ENCODE measurements at regions not wholly inside any gene's neighbourhood (a gene's known extent, or its start where the extent isn't known, plus 50 kb on each side); places are given as distances from the start of the nearest gene placed in this dataset.

GRCh38 chr1:95685081-95685480, 451.1 kb downstream of the RWDD3 start:
- Mint-ChIP-seq H3K36me3 (ENCODE audit: insufficient read depth) (no peaks in the 10 kb centered on the region), H3K4me1 (no peaks in the 10 kb centered on the region), H3K27me3 (no peaks in the 10 kb centered on the region), H3K9me3 (peaks cover 7% of the 10 kb centered on the region), H3K4me3 (no peak overlapping the region), H3K27ac (ENCODE audit: low read depth) (no peak overlapping the region)
- ATAC-seq (replicated peaks; ENCODE audit: extremely low read depth, poor library complexity, severe bottlenecking), result no peak
- no peak for DNase-seq (ENCODE audit: low spot score in 2 of 2)

- DNase-seq (ENCODE audit: low spot score in 2 of 2) (no peak), ATAC-seq (replicated peaks; ENCODE audit: extremely low read depth, poor library complexity, severe bottlenecking) (no peak)
- Mint-ChIP-seq H3K27ac (ENCODE audit: low read depth) (no peak overlapping the region), H3K4me3 (no peak overlapping the region), H3K36me3 (ENCODE audit: insufficient read depth) (no peaks in the 10 kb centered on the region), H3K9me3 (peaks cover 12% of the 10 kb centered on the region), H3K4me1 (no peaks in the 10 kb centered on the region), H3K27me3 (no peaks in the 10 kb centered on the region)
Observed at GRCh38 chr1:95686217-95686616, 452.2 kb downstream of the RWDD3 start.

DNA sequence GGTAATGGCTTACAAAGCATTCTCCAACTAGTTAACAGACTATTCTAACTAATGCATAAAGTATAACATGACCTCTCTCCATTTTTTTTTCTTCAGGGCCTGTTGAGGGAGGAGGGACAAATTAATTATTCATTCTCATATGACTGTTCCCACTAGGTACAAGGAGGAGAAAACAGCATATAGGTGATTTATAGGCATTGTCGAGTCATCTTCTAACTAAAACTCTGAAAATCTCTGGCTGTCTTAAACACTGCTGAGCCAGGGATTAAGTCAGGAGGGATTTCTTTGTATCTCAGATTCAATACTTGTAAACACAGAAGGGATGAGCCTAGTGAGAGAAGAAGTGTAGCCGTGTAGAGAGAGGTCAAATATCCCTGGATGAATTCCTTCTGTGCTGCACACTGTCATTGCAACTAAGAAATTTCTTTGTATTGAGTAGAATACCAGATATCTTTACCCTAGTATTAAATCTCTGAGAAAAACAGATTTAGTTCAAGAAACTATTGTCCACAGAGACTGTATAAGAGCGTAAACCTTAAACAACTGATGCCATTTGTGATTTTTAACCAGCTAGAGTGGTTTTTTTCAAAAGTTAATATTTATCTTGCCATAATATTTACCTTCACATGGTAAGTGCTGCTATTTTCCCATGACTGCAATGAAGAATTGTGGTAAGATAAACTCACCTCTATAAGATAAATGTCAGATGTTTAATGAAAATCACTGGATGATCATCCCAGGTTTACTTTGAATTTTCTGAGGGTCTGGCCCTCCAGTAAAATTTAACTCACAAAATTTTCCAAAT, 465.3 kb downstream of the RWDD3 start:
- H3K36me3 Mint-ChIP-seq (ENCODE audit: insufficient read depth), result no peaks in the 10 kb centered on the region
- no peak overlapping the region for H3K27ac Mint-ChIP-seq (ENCODE audit: low read depth)
- ATAC-seq (replicated peaks; ENCODE audit: extremely low read depth, poor library complexity, severe bottlenecking), result no peak
- DNase-seq (ENCODE audit: low spot score in 2 of 2), result no peak
- peaks cover 22% of the 10 kb centered on the region for H3K9me3 Mint-ChIP-seq
- no peaks in the 10 kb centered on the region for H3K27me3 Mint-ChIP-seq
- no peak overlapping the region for H3K4me3 Mint-ChIP-seq
- no peaks in the 10 kb centered on the region for H3K4me1 Mint-ChIP-seq

DNA sequence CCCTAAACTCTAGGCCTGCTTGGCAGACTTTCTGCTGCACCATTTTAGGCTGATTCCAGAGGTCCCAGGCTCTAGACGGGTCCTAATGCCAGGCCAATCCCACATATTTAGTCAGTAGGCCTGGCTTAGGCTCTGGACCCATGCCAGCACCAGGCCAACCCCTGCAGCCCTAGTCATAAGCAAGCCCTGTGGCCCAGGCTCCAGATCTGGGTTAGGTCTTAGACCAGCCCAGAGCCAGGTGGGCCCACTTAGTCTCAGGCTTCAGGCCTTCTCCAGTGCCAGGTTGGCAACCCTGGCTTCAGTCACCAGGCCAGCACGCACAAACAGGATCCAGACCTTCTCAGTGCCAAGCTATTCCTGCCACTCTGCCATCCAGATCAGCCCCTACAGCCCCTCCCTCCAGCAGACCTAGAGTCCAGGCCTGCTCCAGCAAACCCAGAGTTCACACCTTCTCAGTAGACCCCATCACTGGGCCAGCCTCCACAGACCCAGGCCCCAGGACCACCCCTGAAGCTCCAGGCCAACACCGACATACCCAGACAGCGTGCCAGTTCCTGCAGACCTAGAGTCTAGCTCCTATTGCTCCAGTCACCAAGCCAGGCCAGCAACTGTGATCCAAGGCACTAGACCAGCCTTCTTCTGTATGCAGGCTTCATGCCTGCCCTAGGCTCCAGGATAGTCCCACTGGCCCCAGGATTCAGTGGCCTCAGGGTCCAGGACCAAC, 467.6 kb downstream of the RWDD3 start:
- DNase-seq (ENCODE audit: low spot score in 2 of 2) (no peak), ATAC-seq (replicated peaks; ENCODE audit: extremely low read depth, poor library complexity, severe bottlenecking) (no peak)
- Mint-ChIP-seq H3K4me3 (no peak overlapping the region), H3K4me1 (no peaks in the 10 kb centered on the region), H3K36me3 (ENCODE audit: insufficient read depth) (no peaks in the 10 kb centered on the region), H3K9me3 (peaks cover 21% of the 10 kb centered on the region), H3K27me3 (no peaks in the 10 kb centered on the region), H3K27ac (ENCODE audit: low read depth) (no peak overlapping the region)

DNA sequence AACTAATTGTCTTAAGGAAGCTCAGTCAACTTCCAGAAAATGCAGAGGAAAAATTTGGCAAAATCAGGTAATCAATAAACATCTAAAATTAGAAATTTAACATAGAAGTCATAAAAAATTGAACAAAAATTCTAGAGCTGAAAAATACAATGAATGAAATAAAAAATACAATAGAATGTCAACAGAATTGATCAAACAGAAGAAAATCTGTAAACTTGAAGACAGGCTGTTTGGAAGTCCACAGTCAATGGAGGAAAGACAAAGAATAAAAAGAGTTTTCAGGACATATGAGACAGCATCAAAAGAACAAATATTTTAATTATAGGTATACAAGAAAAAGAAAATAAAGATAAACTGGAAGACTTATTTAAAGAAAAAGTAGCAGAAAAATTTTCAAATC, 469.0 kb downstream of the RWDD3 start:
- H3K4me1 Mint-ChIP-seq, result no peaks in the 10 kb centered on the region
- no peak overlapping the region for H3K27ac Mint-ChIP-seq (ENCODE audit: low read depth)
- no peaks in the 10 kb centered on the region for H3K27me3 Mint-ChIP-seq
- H3K36me3 Mint-ChIP-seq (ENCODE audit: insufficient read depth), result no peaks in the 10 kb centered on the region
- no peak overlapping the region for H3K4me3 Mint-ChIP-seq
- H3K9me3 Mint-ChIP-seq, result peaks cover 26% of the 10 kb centered on the region
- ATAC-seq (replicated peaks; ENCODE audit: extremely low read depth, poor library complexity, severe bottlenecking) (no peak), DNase-seq (ENCODE audit: low spot score in 2 of 2) (no peak)

GRCh38 chr1:95716097-95716496, 482.1 kb downstream of the RWDD3 start:
- Mint-ChIP-seq H3K27me3 (no peaks in the 10 kb centered on the region), H3K36me3 (ENCODE audit: insufficient read depth) (no peaks in the 10 kb centered on the region), H3K4me1 (no peaks in the 10 kb centered on the region), H3K9me3 (no peaks in the 10 kb centered on the region), H3K4me3 (no peak overlapping the region), H3K27ac (ENCODE audit: low read depth) (no peak overlapping the region)
- DNase-seq (ENCODE audit: low spot score in 2 of 2) (no peak), ATAC-seq (replicated peaks; ENCODE audit: extremely low read depth, poor library complexity, severe bottlenecking) (no peak)

DNA sequence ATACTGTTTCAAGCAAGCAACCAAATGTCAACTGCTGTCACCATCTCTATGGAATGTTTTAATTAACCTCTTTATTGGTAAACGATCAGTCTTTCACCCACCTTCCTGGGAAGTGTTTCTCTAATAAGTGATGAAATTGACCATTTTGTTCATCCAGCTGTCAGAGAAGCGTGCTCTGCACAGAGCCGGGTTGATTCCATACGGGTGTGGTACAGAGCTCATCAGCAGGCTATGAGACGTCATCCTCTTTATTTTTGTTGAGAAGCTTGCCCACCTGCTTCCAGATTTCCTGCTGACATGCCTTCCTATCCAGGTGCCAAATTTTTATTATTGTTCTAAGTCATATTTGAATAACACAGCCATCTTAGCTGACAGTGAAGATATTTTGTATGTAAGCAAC, 482.5 kb downstream of the RWDD3 start:
- no peaks in the 10 kb centered on the region for H3K9me3 Mint-ChIP-seq
- no peaks in the 10 kb centered on the region for H3K4me1 Mint-ChIP-seq
- H3K36me3 Mint-ChIP-seq (ENCODE audit: insufficient read depth), result no peaks in the 10 kb centered on the region
- no peak overlapping the region for H3K4me3 Mint-ChIP-seq
- H3K27me3 Mint-ChIP-seq, result no peaks in the 10 kb centered on the region
- ATAC-seq (replicated peaks; ENCODE audit: extremely low read depth, poor library complexity, severe bottlenecking), result no peak
- DNase-seq (ENCODE audit: low spot score in 2 of 2), result no peak
- no peak overlapping the region for H3K27ac Mint-ChIP-seq (ENCODE audit: low read depth)

DNA sequence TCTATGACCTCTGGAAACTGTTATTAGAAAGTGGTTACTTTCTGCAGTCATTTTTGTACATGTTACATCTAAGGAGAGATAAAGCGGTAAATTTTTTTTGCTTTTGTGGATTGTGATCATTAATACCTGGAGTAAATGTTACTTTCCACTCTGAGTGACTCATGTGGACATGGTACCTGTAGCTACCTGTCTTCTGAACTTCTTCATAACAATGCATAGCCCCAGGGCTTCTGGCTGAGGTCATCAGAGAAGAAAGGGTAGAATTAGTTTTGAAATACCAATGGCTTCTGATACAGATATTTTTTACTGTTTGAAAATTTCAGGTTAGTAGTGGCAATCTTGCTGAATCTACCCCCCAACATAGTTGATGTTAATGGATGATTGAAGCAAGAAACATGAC, 489.3 kb downstream of the RWDD3 start:
- Mint-ChIP-seq H3K4me1 (no peaks in the 10 kb centered on the region), H3K27ac (ENCODE audit: low read depth) (no peak overlapping the region), H3K9me3 (peaks cover 12% of the 10 kb centered on the region), H3K4me3 (no peak overlapping the region), H3K27me3 (no peaks in the 10 kb centered on the region), H3K36me3 (ENCODE audit: insufficient read depth) (no peaks in the 10 kb centered on the region)
- DNase-seq (ENCODE audit: low spot score in 2 of 2) (no peak), ATAC-seq (replicated peaks; ENCODE audit: extremely low read depth, poor library complexity, severe bottlenecking) (no peak)

DNA sequence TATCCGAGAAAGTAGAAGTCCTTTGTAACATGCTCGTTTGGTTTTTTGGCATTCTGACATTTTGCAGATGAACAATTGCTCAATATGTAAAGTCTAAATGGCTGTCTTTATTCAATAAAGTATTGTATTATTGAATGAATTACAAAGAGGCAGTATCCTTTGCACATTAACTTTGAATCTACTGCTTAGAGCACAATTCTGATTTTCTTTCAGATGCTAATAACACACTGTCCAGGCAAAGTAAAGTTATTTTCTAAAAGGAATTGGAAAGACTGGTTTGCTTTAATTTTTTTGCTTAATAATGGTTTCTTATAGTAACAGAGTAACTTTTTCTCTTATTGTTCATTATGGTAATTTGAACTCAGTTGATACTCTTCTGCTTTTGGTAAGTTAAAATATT, 494.8 kb downstream of the RWDD3 start:
- Mint-ChIP-seq H3K4me3 (no peak overlapping the region), H3K4me1 (no peaks in the 10 kb centered on the region), H3K9me3 (peaks cover 27% of the 10 kb centered on the region), H3K27ac (ENCODE audit: low read depth) (no peak overlapping the region), H3K27me3 (no peaks in the 10 kb centered on the region), H3K36me3 (ENCODE audit: insufficient read depth) (no peaks in the 10 kb centered on the region)
- DNase-seq (ENCODE audit: low spot score in 2 of 2) (no peak), ATAC-seq (replicated peaks; ENCODE audit: extremely low read depth, poor library complexity, severe bottlenecking) (no peak)

DNA sequence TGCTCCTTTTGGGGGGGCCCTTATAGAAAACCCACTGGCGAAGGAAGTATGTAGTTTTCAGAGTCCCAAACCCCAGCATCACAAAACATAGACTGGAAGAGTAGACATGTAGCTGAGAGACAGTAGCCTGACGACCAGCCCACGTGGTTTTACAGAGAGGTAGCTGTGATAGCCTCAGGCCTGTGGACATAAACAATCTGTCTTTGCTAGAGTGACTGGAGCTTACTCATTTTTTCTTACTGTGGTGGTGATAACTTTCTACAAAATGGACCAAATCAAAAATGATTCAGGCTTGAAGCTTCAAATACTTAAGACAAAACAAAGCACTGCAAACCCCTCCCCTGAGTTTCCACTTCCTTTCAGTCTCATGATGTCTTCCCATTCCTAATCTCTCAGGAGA, 497.0 kb downstream of the RWDD3 start:
- ATAC-seq (replicated peaks; ENCODE audit: extremely low read depth, poor library complexity, severe bottlenecking), result no peak
- Mint-ChIP-seq H3K4me1 (no peaks in the 10 kb centered on the region), H3K27ac (ENCODE audit: low read depth) (no peak overlapping the region), H3K36me3 (ENCODE audit: insufficient read depth) (no peaks in the 10 kb centered on the region), H3K27me3 (no peaks in the 10 kb centered on the region), H3K4me3 (no peak overlapping the region), H3K9me3 (peaks cover 30% of the 10 kb centered on the region)
- DNase-seq (ENCODE audit: low spot score in 2 of 2), result no peak

- Mint-ChIP-seq H3K27me3 (no peaks in the 10 kb centered on the region), H3K36me3 (ENCODE audit: insufficient read depth) (no peaks in the 10 kb centered on the region), H3K4me1 (no peaks in the 10 kb centered on the region), H3K4me3 (no peak overlapping the region), H3K9me3 (peaks cover 30% of the 10 kb centered on the region), H3K27ac (ENCODE audit: low read depth) (no peak overlapping the region)
- no peak for ATAC-seq (replicated peaks; ENCODE audit: extremely low read depth, poor library complexity, severe bottlenecking)
- DNase-seq (ENCODE audit: low spot score in 2 of 2), result no peak
Observed at GRCh38 chr1:95731466-95731865, 497.5 kb downstream of the RWDD3 start.

DNA sequence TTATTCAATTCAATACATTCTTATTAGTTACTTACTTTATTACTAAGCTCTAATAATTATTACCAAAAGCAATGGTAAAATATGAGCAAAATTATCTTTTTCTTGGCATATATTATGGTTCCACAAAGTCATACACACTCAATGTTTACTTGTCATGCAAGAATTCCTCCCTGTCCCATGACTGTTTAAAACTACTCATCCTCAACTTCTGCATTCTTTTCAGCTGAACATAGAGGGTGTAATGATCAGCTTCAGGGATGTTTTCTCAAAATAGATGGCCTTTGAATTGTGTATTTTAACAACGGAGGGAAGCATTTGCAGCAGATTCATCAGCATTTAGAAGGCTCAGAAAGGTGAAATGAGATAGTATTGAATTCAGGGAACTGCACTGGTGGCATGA, 499.0 kb downstream of the RWDD3 start:
- no peaks in the 10 kb centered on the region for H3K36me3 Mint-ChIP-seq (ENCODE audit: insufficient read depth)
- no peaks in the 10 kb centered on the region for H3K4me1 Mint-ChIP-seq
- peaks cover 24% of the 10 kb centered on the region for H3K9me3 Mint-ChIP-seq
- H3K4me3 Mint-ChIP-seq, result no peak overlapping the region
- no peak for DNase-seq (ENCODE audit: low spot score in 2 of 2)
- no peak overlapping the region for H3K27ac Mint-ChIP-seq (ENCODE audit: low read depth)
- H3K27me3 Mint-ChIP-seq, result no peaks in the 10 kb centered on the region
- ATAC-seq (replicated peaks; ENCODE audit: extremely low read depth, poor library complexity, severe bottlenecking), result no peak

- ATAC-seq (replicated peaks; ENCODE audit: extremely low read depth, poor library complexity, severe bottlenecking) (no peak), DNase-seq (ENCODE audit: low spot score in 2 of 2) (no peak)
- no peaks in the 10 kb centered on the region for H3K36me3 Mint-ChIP-seq (ENCODE audit: insufficient read depth)
- no peak overlapping the region for H3K27ac Mint-ChIP-seq (ENCODE audit: low read depth)
- no peaks in the 10 kb centered on the region for H3K4me1 Mint-ChIP-seq
- no peak overlapping the region for H3K4me3 Mint-ChIP-seq
- peaks cover 24% of the 10 kb centered on the region for H3K9me3 Mint-ChIP-seq
- no peaks in the 10 kb centered on the region for H3K27me3 Mint-ChIP-seq
Observed at GRCh38 chr1:95733671-95734070, 499.7 kb downstream of the RWDD3 start.
